Fibroblast of lung (primary cell): ENCODE measurements at regions not wholly inside any gene's neighbourhood (a gene's known extent, or its start where the extent isn't known, plus 50 kb on each side); places are given as distances from the start of the nearest gene placed in this dataset.

ENCODE experiments used
- CTCF ChIP-seq, 2 donors: IDR thresholded peaks in 1 of 2; conservative IDR thresholded peaks in 1 of 2; 1 replicate in 1 of 2; 2 replicates in 1 of 2; pipeline ENCODE4 v1.5.1; 2011 to 2012; ENCODE audit warnings: low read length in 2 of 2, control low read depth in 1 of 2, inconsistent platforms in 1 of 2, low read depth in 1 of 2, mild to moderate bottlenecking in 1 of 2
- EZH2 ChIP-seq: IDR thresholded peaks from 2 replicates; pipeline ENCODE4 v1.5.1; 2012; ENCODE audit warnings: low read length, control low read depth, mild to moderate bottlenecking; ENCODE audit errors: missing control alignments

GRCh38 chr3:4078903-4079302 is 224.3 kb upstream of the SETMAR start:
- TF ChIP-seq CTCF (conservative IDR thresholded peaks at IDR 0.05 in 1 of 2, IDR thresholded peaks at IDR 0.05 in 1 of 2; ENCODE audit: low read depth in 1 of 2, low read length in 2 of 2): no peak
- no peak for TF ChIP-seq EZH2
